Caco-2 (cell line): ENCODE measurements at regions not wholly inside any gene's neighbourhood (a gene's known extent, or its start where the extent isn't known, plus 50 kb on each side); places are given as distances from the start of the nearest gene placed in this dataset.

Source experiments
- BruUV-seq: library from RNA; stranded (reverse); fragments of 400-500 nt; replicated peaks from 2 replicates; lab custom pipeline; 2021; lab: Mats Ljungman, UMichigan
- CTCF ChIA-PET: fragments of 300-600 bp; sonication (Branson Sonifier 250); formaldehyde crosslinking; loops from one replicate; lab custom pipeline; 2022; ENCODE audit warnings: antibody characterized with exemption; lab: Charles Lee
- POLR2A ChIA-PET: fragments of 300-600 bp; sonication (Branson Sonifier 250); formaldehyde crosslinking; loops from one replicate; lab custom pipeline; 2022; ENCODE audit warnings: antibody characterized with exemption; lab: Charles Lee
- DNase-seq, 2 experiments: peaks; one replicate each; pipeline versions ENCODE4 v3.0.0 to v3.0.0-alpha.2; 2020 to 2022
- H3K27me3 ChIP-seq: replicated peaks from 2 replicates; pipeline ENCODE4 v1.6.0; 2011; ENCODE audit warnings: low read length; ENCODE audit not compliant: control insufficient read depth, insufficient read depth
- H3K36me3 ChIP-seq: 2 replicates; pipeline ENCODE4 v1.5.1; 2011; ENCODE audit warnings: low read length; ENCODE audit not compliant: control insufficient read depth, insufficient read depth
- H3K4me1 ChIP-seq: fragments of 250-450 bp; sonication (Bioruptor Pico); 2 replicates; pipeline ENCODE4 v1.5.1; 2020; ENCODE audit warnings: mild to moderate bottlenecking
- H3K4me3 ChIP-seq: 2 replicates; pipeline ENCODE4 v1.5.1; 2011; ENCODE audit warnings: low read depth, mild to moderate bottlenecking, control low read depth, low read length
- H3K9me3 ChIP-seq: fragments of 250-450 bp; sonication (Bioruptor Pico); 2 replicates; pipeline ENCODE4 v1.5.1; 2020; ENCODE audit warnings: mild to moderate bottlenecking, moderate library complexity
- H3K27ac Mint-ChIP-seq: one replicate; pipeline ENCODE4 v1.8.0; 2022; ENCODE audit warnings: mixed read lengths; ENCODE audit not compliant: unreplicated experiment
- H3K27me3 Mint-ChIP-seq: one replicate; pipeline ENCODE4 v1.8.0; 2022; ENCODE audit warnings: mixed read lengths; ENCODE audit not compliant: insufficient read depth, unreplicated experiment
- H3K36me3 Mint-ChIP-seq: one replicate; pipeline ENCODE4 v1.8.0; 2022; ENCODE audit warnings: mild to moderate bottlenecking, mixed read lengths; ENCODE audit not compliant: insufficient read depth, unreplicated experiment
- H3K4me1 Mint-ChIP-seq: one replicate; pipeline ENCODE4 v1.8.0; 2022; ENCODE audit warnings: low read depth, mixed read lengths; ENCODE audit not compliant: unreplicated experiment
- H3K4me3 Mint-ChIP-seq: one replicate; pipeline ENCODE4 v1.8.0; 2022; ENCODE audit warnings: mild to moderate bottlenecking, moderate library complexity, mixed read lengths; ENCODE audit not compliant: unreplicated experiment
- H3K9me3 Mint-ChIP-seq: one replicate; pipeline ENCODE4 v1.8.0; 2022; ENCODE audit warnings: mixed read lengths; ENCODE audit not compliant: unreplicated experiment
- CTCF ChIP-seq, 2 experiments: fragments of 200-600 bp in 1 of 2; IDR thresholded peaks; 1 replicate in 1 of 2; 2 replicates in 1 of 2; pipeline versions ENCODE4 v1.5.1 to v1.8.0; 2011 to 2022; ENCODE audit warnings: antibody characterized with exemption in 1 of 2, control low read depth in 1 of 2, inconsistent platforms in 1 of 2, low read depth in 1 of 2, low read length in 1 of 2, mild to moderate bottlenecking in 1 of 2, moderate library complexity in 1 of 2; ENCODE audit not compliant: insufficient read depth in 1 of 2, severe bottlenecking in 1 of 2, unreplicated experiment in 1 of 2
- intact Hi-C: fragments of 100-400 bp; cut with micrococcal nuclease; formaldehyde crosslinking; loops from one replicate; pipeline ENCODE4 v1.10.0; 2022; ENCODE audit not compliant: unreplicated experiment

GRCh38 chr12:97336900-97337751, 125.5 kb upstream of the RMST start:
- no peak for DNase-seq
- Histone ChIP-seq H3K9me3 (no peaks in the 10 kb centered on the region), H3K27me3 (no peaks in the 10 kb centered on the region), H3K36me3 (no peaks in the 10 kb centered on the region), H3K4me1 (no peaks in the 10 kb centered on the region), H3K4me3 (no peak overlapping the region)
- no peak overlapping the region for H3K4me3 Mint-ChIP-seq
- no peak for TF ChIP-seq CTCF (IDR thresholded peaks at IDR 0.05; ENCODE audit: insufficient read depth in 1 of 2, low read depth in 1 of 2, low read length in 1 of 2, severe bottlenecking in 1 of 2, unreplicated experiment in 1 of 2)
- CTCF ChIA-PET, result no interaction called here
- POLR2A ChIA-PET, result no interaction called here
- H3K9me3 Mint-ChIP-seq, result no peaks in the 10 kb centered on the region
- H3K27me3 Mint-ChIP-seq, result peaks cover 10% of the 10 kb centered on the region
- no peaks in the 10 kb centered on the region for H3K36me3 Mint-ChIP-seq
- no TSS peak for BruUV-seq
- H3K4me1 Mint-ChIP-seq, result no peaks in the 10 kb centered on the region
- H3K27ac Mint-ChIP-seq, result no peak overlapping the region
- intact Hi-C loops, result no loop called here

GRCh38 chr12:97342130-97342529, 120.5 kb upstream of the RMST start:
- Mint-ChIP-seq H3K9me3 (no peaks in the 10 kb centered on the region), H3K4me1 (no peaks in the 10 kb centered on the region), H3K27ac (no peak overlapping the region), H3K27me3 (peaks cover 2% of the 10 kb centered on the region), H3K36me3 (no peaks in the 10 kb centered on the region), H3K4me3 (no peak overlapping the region)
- BruUV-seq, result no TSS peak
- H3K27me3 ChIP-seq, result no peaks in the 10 kb centered on the region
- no peak for DNase-seq
- H3K9me3 ChIP-seq, result no peaks in the 10 kb centered on the region
- intact Hi-C loops, result no loop called here
- no peak for TF ChIP-seq CTCF (IDR thresholded peaks at IDR 0.05; ENCODE audit: insufficient read depth in 1 of 2, low read depth in 1 of 2, low read length in 1 of 2, severe bottlenecking in 1 of 2, unreplicated experiment in 1 of 2)
- ChIA-PET POLR2A (no interaction called here), CTCF (no interaction called here)
- H3K4me1 ChIP-seq, result no peaks in the 10 kb centered on the region
- no peak overlapping the region for H3K4me3 ChIP-seq
- H3K36me3 ChIP-seq, result no peaks in the 10 kb centered on the region

GRCh38 chr12:97347956-97348355, 114.6 kb upstream of the RMST start:
- no peak for TF ChIP-seq CTCF (IDR thresholded peaks at IDR 0.05; ENCODE audit: insufficient read depth in 1 of 2, low read depth in 1 of 2, low read length in 1 of 2, severe bottlenecking in 1 of 2, unreplicated experiment in 1 of 2)
- Histone ChIP-seq H3K4me1 (no peaks in the 10 kb centered on the region), H3K36me3 (no peaks in the 10 kb centered on the region), H3K4me3 (no peak overlapping the region), H3K27me3 (no peaks in the 10 kb centered on the region), H3K9me3 (no peaks in the 10 kb centered on the region)
- H3K9me3 Mint-ChIP-seq, result peaks cover 10% of the 10 kb centered on the region
- intact Hi-C loops, result no loop called here
- ChIA-PET POLR2A (no interaction called here), CTCF (no interaction called here)
- no TSS peak for BruUV-seq
- no peak overlapping the region for H3K27ac Mint-ChIP-seq
- no peaks in the 10 kb centered on the region for H3K27me3 Mint-ChIP-seq
- no peaks in the 10 kb centered on the region for H3K36me3 Mint-ChIP-seq
- DNase-seq, result no peak
- H3K4me1 Mint-ChIP-seq, result no peaks in the 10 kb centered on the region
- no peak overlapping the region for H3K4me3 Mint-ChIP-seq
